ENCODE measurements at regions not wholly inside any gene's neighbourhood (a gene's known extent, or its start where the extent isn't known, plus 50 kb on each side); places are given as distances from the start of the nearest gene placed in this dataset.

DNA sequence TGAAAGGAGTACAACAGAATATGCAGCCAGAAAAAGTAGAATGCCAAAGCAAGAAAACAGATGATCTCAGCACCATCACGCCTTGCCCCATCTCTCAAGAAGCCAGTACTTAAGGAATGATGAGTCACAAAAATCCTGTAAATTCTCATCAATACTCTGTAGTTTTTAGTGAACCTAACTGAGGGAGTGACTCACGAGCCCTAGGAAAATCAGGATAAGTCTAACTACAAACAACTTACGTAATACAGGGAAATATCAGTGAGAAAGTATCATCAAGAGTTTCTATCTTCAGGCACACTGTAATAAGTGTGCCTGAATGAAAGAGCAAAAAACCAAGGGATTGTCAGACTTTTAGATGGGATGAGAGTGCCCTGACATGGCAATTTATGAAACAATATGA, 644.4 kb downstream of the STPG2 start:
- POLR2A ChIA-PET (ENCODE audit: low non-redundant PET), result no interaction called here
- no peak for TF ChIP-seq EZH2 (IDR thresholded peaks at IDR 0.05; ENCODE audit: borderline replicate concordance, low read depth, low read length, poor library complexity, severe bottlenecking)
- TF ChIP-seq, protein P1, sequence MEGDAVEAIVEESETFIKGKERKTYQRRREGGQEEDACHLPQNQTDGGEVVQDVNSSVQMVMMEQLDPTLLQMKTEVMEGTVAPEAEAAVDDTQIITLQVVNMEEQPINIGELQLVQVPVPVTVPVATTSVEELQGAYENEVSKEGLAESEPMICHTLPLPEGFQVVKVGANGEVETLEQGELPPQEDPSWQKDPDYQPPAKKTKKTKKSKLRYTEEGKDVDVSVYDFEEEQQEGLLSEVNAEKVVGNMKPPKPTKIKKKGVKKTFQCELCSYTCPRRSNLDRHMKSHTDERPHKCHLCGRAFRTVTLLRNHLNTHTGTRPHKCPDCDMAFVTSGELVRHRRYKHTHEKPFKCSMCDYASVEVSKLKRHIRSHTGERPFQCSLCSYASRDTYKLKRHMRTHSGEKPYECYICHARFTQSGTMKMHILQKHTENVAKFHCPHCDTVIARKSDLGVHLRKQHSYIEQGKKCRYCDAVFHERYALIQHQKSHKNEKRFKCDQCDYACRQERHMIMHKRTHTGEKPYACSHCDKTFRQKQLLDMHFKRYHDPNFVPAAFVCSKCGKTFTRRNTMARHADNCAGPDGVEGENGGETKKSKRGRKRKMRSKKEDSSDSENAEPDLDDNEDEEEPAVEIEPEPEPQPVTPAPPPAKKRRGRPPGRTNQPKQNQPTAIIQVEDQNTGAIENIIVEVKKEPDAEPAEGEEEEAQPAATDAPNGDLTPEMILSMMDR (conservative IDR thresholded peaks at IDR 0.05; ENCODE audit: low read depth, low read length), result no peak
- BruUV-seq (replicated peaks), result no TSS peak
- intact Hi-C loops (cut with micrococcal nuclease; ENCODE audit: unreplicated experiment), result loop anchor here (5.0 kb wide), 1 partner anchor 302 kb away; no protein-coding TSS in a partner anchor
- DNase-seq (ENCODE audit: low spot score), result no peak
- Histone ChIP-seq H3K27me3 (replicated peaks; ENCODE audit: insufficient read depth, low read depth, low read length, poor library complexity) (no peaks in the 10 kb centered on the region), H3K9me3 (ENCODE audit: low read depth, low read length, poor library complexity, severe bottlenecking) (no peaks in the 10 kb centered on the region), H3K4me3 (ENCODE audit: low read depth, low read length, poor library complexity, severe bottlenecking) (no peak overlapping the region), H3K27ac (ENCODE audit: low read depth, low read length, poor library complexity, severe bottlenecking) (no peak overlapping the region), H3K36me3 (ENCODE audit: insufficient read depth, low read length, poor library complexity, severe bottlenecking) (no peaks in the 10 kb centered on the region), H3K4me1 (ENCODE audit: insufficient read depth, low read length, poor library complexity, severe bottlenecking) (no peaks in the 10 kb centered on the region)
- CTCF ChIA-PET, result no interaction called here

DNA sequence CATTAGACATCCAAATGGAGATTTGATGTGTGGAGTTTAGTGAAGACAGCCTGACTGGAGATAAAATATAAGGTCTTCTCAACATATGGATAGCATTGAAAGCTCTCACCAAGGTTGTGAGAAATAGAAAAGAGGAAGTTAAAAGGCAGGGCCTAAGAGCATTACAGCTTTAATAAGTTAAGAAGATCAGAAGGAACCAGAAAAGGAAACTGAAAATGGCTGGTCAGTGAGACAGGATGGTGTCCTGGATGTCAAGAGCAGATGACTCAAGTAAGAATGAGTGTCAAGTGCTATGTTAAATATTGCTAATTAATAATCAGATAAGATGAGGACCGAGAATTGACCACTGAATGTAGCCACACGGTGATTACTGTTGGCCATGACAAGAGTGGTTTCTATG, 642.9 kb downstream of the STPG2 start:
- CTCF ChIA-PET, result no interaction called here
- Histone ChIP-seq H3K9me3 (ENCODE audit: low read depth, low read length, poor library complexity, severe bottlenecking) (no peaks in the 10 kb centered on the region), H3K36me3 (ENCODE audit: insufficient read depth, low read length, poor library complexity, severe bottlenecking) (no peaks in the 10 kb centered on the region), H3K4me1 (ENCODE audit: insufficient read depth, low read length, poor library complexity, severe bottlenecking) (no peaks in the 10 kb centered on the region), H3K27me3 (replicated peaks; ENCODE audit: insufficient read depth, low read depth, low read length, poor library complexity) (no peaks in the 10 kb centered on the region), H3K27ac (ENCODE audit: low read depth, low read length, poor library complexity, severe bottlenecking) (no peak overlapping the region), H3K4me3 (ENCODE audit: low read depth, low read length, poor library complexity, severe bottlenecking) (no peak overlapping the region)
- TF ChIP-seq EZH2 (IDR thresholded peaks at IDR 0.05; ENCODE audit: borderline replicate concordance, low read depth, low read length, poor library complexity, severe bottlenecking), result no peak
- TF ChIP-seq, protein P1 (conservative IDR thresholded peaks at IDR 0.05; ENCODE audit: low read depth, low read length), result no peak
- POLR2A ChIA-PET (ENCODE audit: low non-redundant PET), result no interaction called here
- no TSS peak for BruUV-seq (replicated peaks)
- intact Hi-C loops (cut with micrococcal nuclease; ENCODE audit: unreplicated experiment), result no loop called here
- no peak for DNase-seq (ENCODE audit: low spot score)

DNA sequence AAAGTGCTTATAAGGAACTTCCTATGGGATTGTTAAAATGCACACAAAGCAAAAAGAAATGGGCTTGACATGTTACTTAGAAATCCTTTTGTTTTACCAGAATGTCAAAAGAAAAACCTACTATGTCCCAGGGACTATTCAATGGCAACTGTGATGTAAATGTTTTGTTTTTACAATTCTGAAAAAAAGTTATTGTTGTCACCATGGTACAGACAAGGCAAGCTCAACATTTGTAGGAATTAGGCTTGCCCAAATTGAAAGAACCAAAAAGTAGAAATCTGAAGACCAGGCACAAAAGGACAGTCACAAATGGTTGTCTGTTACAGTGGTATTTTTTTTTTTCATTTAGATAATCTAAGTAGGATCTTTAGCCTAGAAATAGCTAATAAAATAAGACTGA, 638.6 kb downstream of the STPG2 start:
- no peak for DNase-seq (ENCODE audit: low spot score)
- no peaks in the 10 kb centered on the region for H3K4me1 ChIP-seq (ENCODE audit: insufficient read depth, low read length, poor library complexity, severe bottlenecking)
- intact Hi-C loops (cut with micrococcal nuclease; ENCODE audit: unreplicated experiment), result no loop called here
- TF ChIP-seq, protein P1 (conservative IDR thresholded peaks at IDR 0.05; ENCODE audit: low read depth, low read length), result no peak
- no peak for TF ChIP-seq EZH2 (IDR thresholded peaks at IDR 0.05; ENCODE audit: borderline replicate concordance, low read depth, low read length, poor library complexity, severe bottlenecking)
- BruUV-seq (replicated peaks), result no TSS peak
- H3K4me3 ChIP-seq (ENCODE audit: low read depth, low read length, poor library complexity, severe bottlenecking), result no peak overlapping the region
- H3K36me3 ChIP-seq (ENCODE audit: insufficient read depth, low read length, poor library complexity, severe bottlenecking), result no peaks in the 10 kb centered on the region
- H3K9me3 ChIP-seq (ENCODE audit: low read depth, low read length, poor library complexity, severe bottlenecking), result no peaks in the 10 kb centered on the region
- no peak overlapping the region for H3K27ac ChIP-seq (ENCODE audit: low read depth, low read length, poor library complexity, severe bottlenecking)
- ChIA-PET CTCF (no interaction called here), POLR2A (ENCODE audit: low non-redundant PET) (no interaction called here)
- H3K27me3 ChIP-seq (replicated peaks; ENCODE audit: insufficient read depth, low read depth, low read length, poor library complexity), result no peaks in the 10 kb centered on the region

All from A673 (cell line).